HG03571 (cell line): ENCODE measurements at regions not wholly inside any gene's neighbourhood (a gene's known extent, or its start where the extent isn't known, plus 50 kb on each side); places are given as distances from the start of the nearest gene placed in this dataset.

Experiments
- ATAC-seq: cut with Tn5 transposase; IDR thresholded peaks from one replicate; pipeline ENCODE4 v1.9.1; 2021; ENCODE audit not compliant: unreplicated experiment

GRCh38 chr10:129108378-129108777 is 358.7 kb upstream of the MGMT start:
- ATAC-seq: no peak

GRCh38 chr10:129108994-129109393 is 358.0 kb upstream of the MGMT start:
- no peak for ATAC-seq

DNA sequence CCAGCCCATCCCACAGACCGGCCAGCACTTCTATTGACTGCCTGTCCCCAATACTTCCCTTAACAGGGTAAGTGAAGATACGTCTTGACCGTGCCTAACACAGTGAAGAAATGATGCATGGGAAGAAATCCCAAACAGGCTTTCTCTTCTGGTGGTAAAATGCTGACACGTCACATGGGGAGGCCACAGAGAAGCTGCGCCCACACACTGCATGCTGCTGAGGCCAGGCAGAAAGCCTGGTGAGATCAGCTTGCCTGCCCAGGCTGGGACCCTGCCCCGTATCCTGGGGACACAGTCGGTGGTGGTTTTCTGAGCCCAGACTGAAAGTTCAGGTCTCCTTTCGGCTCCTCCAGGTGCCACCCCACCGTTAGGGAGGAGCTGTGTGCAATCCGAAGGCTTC is 356.3 kb upstream of the MGMT start:
- ATAC-seq: no peak

GRCh38 chr10:129111922-129112321 is 355.1 kb upstream of the MGMT start:
- ATAC-seq: no peak

GRCh38 chr10:129114588-129114987 is 352.5 kb upstream of the MGMT start:
- ATAC-seq: no peak

- no peak for ATAC-seq
Measured at GRCh38 chr10:129116371-129116770, 350.7 kb upstream of the MGMT start.

DNA sequence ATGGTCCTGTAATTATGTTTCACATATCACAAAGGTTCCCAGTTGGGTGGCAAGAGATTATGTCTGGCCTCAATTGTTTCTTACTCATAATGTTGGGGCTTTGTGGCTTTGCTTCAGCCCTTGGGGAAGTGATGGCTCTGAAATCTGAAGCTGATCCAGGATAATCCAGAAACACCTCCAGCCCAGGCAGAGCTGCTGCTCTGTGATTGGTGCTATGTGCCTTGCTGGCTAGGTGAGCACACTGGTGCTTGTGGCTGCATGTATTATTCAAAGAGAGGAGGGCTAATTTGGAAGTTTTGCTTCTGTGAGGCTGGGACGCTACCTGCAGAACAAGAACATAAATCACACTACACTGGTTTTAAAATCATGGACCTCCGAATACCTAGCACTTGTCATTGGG is 346.6 kb upstream of the MGMT start:
- ATAC-seq: no peak

DNA sequence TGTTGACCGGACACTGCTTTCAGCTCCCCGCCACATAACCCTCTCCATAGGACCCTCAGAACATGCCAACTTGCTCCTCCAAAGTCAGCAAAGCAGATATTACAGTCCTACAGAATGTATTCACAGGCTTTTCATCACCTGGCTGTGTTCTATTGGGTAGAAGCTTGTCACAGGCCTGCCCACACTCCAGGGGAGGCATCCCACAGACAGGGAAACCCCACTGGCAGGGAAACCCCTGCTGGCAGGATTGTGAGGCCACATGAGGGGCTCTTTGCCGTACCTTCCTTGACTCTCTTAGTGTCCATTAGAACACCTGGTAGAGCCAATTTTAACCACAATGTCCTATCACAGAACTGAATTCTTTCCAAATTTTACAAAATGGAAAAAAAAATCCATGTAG is 344.2 kb upstream of the MGMT start:
- ATAC-seq: no peak

DNA sequence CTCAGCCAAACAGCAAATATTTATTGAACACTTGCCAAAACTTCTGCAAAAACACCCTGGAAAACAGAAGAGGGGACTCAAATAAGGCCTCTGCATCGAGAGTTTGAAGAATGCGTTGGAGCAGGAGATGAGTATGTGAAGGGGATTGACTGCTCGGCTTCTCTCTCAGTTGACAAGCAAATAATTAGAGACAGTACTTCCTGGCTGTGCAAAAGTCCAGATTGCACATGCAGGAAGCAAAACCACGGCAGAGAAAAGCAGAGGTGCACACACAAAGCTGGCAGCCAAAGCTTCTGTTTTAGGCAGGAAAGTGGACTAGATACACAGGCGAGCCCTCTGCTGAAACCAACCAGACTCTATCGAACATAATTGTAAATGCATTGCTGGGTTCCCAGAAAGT is 343.6 kb upstream of the MGMT start:
- ATAC-seq: no peak

DNA sequence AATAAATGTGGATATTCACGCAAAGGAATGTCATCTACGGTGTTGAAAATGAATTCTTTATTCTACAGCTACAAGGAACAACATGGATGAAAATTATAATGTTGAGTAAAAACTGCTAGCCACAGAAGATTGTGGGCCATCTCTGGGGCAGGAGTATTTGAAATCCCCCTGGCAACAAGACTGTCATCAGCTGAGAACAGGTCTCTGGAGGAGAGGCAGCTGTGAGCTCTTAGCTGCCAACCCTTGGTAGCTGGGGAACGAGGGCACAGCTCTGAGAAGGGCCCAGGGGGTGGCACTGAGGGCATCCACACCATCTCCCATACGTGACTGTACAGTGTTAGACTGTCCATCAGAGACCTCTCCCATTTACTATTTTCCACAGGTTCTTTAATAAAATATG is 340.1 kb upstream of the MGMT start:
- no peak for ATAC-seq

DNA sequence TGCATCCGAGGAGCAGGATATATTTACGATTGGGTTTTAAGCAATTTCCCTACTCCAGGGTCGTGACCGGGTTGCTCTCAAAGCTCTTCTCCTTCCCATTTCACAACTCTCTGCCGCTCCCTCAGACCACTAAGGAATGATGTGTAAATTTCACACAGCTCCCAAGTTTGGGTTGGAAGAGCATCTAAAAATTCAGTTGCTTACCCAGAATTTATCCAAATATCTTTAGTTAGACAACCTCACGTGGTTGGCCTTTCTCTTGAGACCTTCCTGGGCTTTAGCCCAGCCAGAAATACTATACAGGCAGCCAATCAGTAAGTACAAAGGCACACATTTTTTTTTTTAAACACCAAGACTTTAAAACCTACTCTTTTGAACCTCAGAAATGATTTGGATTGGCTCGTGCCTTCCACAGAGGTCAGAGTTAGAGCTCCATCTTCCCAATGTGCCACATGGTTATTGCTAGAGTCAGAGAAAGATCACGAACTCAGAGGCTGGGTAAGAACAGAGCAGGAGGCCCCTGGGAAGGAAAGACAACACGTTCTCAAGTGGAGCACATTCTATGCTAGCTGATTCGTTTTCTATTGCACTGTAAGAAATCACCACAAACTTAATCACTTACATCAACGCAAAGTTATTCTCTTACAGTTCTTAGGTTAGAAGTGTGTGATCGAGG is 335.4 kb upstream of the MGMT start:
- ATAC-seq: no peak

DNA sequence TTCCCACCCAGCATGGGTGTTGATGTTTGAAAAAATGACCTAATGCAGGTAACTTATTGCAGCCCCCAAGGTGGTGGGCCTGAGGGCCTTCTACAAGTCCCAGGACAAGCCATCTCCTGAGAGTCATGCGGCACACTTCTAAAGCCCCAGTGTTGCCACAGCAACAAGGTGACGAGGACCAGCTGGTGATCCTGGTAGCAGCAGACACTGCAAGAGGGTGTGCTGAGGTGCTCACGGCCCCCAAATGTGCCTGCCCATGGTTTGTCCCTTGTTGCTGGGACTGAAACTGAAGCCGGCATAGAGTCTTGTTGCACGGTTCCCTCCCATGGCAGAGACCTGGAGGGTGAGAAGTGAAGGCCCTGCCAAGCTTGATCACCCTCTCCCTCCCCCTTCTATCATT is 333.2 kb upstream of the MGMT start:
- ATAC-seq: no peak

- no peak for ATAC-seq
Measured at GRCh38 chr10:129134371-129134770, 332.7 kb upstream of the MGMT start.

DNA sequence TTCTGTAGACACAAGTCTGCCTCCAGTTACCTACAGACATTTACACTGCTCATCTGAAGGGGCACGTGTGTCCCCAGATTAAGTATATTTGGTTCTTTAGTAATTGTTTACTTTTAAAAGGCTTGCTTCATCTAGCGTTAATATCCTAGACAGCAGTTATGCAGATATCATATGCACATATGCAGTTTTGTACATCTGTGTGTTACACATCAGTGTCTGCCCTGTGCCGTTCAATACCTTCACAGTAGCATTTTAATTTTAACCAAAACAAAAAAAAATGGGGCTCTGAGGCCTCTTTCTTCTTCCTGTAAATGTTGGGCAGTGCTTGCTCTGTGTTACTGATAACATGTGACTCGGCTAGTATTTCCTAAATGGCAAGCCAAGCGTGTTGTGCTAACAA is 331.4 kb upstream of the MGMT start:
- no peak for ATAC-seq

DNA sequence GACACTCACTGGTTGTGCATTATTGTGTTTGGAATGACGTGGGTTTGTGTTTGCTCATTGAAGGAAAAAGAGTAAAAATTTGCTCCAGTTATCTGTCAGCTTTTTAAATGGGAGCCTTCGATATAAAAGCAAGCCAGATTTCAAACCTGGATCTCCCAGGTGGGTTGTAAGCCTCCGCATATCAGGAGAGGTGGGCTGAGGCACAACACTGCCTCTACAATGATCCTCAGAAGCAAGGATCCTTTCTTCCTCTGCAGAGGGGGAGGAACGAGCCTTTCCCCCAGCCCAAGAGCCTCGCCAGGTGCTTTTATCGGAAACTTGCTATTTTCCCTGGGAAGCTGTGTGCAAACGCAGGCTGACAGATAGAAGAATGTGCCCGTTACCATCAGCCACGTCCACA is 331.0 kb upstream of the MGMT start:
- no peak for ATAC-seq

GRCh38 chr10:129136951-129137350 is 330.1 kb upstream of the MGMT start:
- no peak for ATAC-seq

GRCh38 chr10:129140921-129141885 is 325.8 kb upstream of the MGMT start:
- ATAC-seq: no peak

DNA sequence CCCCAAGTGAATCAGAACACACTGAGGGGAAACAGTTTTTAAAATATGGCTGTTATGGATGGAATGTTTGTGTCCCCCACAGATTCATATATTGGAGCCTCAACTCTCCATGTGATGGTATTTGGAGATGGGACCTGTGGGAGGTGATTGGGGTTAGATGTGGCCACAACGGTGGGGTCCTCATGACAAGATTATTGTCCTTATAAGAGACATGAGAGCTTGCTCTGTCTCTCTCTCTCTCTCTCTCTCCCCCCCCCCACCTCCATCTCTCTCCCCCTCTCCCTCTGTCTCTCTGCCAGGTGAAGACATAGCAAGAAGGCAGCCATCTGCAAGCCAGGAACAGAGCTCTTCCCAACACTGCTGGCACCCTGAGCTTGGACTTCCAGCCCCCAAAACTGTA is 315.8 kb upstream of the MGMT start:
- ATAC-seq: no peak

- ATAC-seq: no peak
Measured at GRCh38 chr10:129156406-129156805, 310.6 kb upstream of the MGMT start.

DNA sequence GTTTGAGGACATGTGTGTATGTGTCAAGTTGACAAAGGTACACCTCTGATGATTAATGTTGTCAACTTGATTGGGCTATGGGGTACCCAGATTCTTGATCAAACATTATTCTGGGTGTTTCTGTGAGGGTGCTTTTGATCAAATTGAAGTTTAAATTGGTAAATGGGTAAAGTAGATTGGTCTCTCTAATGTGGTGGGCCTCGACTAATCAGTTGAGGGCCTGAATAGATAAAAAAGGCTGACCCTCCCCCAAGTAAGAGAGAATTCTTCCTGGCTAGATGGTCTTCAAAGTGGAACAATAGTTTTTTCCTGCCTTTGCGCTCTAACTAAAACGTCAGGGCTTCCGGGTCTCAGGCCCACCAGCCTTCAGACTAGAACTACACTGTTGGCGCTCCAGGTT is 309.9 kb upstream of the MGMT start:
- ATAC-seq: no peak

DNA sequence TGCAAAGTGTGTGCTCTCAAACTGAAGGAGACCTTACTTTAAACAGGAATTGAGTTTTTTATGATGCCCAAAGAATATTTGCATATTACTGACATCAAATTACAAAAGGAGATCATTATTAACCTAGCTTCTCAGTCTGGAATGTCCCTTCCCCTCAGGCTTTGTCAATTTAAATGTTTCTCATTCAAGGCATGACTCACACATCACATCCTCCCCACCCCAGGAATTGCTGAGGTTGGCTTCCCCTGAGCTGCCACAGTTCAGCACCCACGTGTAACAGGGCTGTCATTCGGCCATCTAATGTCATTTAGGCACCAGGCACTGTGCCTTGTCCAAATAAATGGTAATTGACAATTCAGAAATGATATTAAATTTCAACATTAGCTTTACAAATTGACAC is 305.9 kb upstream of the MGMT start:
- ATAC-seq: no peak

DNA sequence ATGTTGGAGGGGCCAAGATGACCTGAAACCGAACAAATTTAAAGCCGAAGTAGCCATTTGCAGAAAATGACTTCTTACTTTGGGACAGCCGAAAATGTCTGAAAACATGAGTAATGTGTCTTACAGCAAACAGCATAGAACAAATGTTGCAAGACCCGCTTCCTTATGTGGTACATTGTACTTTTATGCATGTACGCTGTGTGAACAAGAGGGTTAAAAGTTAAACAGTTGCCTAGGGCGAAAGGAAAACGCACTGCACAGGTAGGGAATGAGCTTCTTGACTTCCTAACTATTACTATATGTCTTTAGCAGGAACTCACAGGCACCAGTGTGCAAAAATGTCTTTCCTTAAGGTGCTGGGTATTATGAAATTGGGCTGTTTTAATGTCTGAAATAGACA is 303.5 kb upstream of the MGMT start:
- no peak for ATAC-seq
